Fibroblast of pulmonary artery (primary cell): ENCODE measurements at regions not wholly inside any gene's neighbourhood (a gene's known extent, or its start where the extent isn't known, plus 50 kb on each side); places are given as distances from the start of the nearest gene placed in this dataset.

Experiments used
- DNase-seq: peaks from one replicate; pipeline ENCODE4 v3.0.0-alpha.2; 2010; ENCODE audit warnings: low read depth
- H3K4me3 ChIP-seq: replicated peaks from 2 replicates; pipeline ENCODE4 v1.5.1; 2011; ENCODE audit warnings: low read depth, mild to moderate bottlenecking, control low read depth, low read length, moderate library complexity
- TF ChIP-seq, protein P1 (sequence below): IDR thresholded peaks from 2 replicates; pipeline ENCODE4 v1.5.1; 2011; ENCODE audit warnings: mild to moderate bottlenecking, control low read depth, low read length, inconsistent platforms; ENCODE audit errors: missing control alignments

GRCh38 chr5:167052791-167053190 is 1238.7 kb upstream of the WWC1 start:
- TF ChIP-seq, protein P1, sequence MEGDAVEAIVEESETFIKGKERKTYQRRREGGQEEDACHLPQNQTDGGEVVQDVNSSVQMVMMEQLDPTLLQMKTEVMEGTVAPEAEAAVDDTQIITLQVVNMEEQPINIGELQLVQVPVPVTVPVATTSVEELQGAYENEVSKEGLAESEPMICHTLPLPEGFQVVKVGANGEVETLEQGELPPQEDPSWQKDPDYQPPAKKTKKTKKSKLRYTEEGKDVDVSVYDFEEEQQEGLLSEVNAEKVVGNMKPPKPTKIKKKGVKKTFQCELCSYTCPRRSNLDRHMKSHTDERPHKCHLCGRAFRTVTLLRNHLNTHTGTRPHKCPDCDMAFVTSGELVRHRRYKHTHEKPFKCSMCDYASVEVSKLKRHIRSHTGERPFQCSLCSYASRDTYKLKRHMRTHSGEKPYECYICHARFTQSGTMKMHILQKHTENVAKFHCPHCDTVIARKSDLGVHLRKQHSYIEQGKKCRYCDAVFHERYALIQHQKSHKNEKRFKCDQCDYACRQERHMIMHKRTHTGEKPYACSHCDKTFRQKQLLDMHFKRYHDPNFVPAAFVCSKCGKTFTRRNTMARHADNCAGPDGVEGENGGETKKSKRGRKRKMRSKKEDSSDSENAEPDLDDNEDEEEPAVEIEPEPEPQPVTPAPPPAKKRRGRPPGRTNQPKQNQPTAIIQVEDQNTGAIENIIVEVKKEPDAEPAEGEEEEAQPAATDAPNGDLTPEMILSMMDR, result no peak
- H3K4me3 ChIP-seq, result no peak overlapping the region
- no peak for DNase-seq

- no peak overlapping the region for H3K4me3 ChIP-seq
- DNase-seq, result peak; percentile 25
- TF ChIP-seq, protein P1, result no peak
These were observed 1233.8 kb upstream of the WWC1 start for GRCh38 chr5:167057665-167058064.

GRCh38 chr5:167061695-167062094 is 1229.8 kb upstream of the WWC1 start:
- TF ChIP-seq, protein P1, result no peak

DNA sequence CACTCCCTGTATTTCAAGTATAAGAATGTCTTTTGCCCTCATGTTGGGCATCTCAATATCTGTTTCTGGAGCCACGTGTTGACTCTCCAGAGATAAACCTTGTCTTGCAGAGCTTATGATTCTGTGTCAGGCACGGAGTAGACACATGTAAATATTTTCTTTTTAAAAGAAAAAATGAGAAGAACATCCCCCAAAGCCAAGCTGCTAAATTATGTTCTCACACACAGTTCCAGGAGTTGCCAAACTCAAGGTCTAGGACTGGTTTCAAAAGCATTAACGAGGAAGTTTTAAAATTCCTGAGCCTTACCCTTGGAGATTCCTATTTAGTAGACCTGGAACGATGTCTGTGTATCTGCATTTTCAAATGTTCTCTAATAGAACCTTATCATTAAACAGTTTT is 1228.3 kb upstream of the WWC1 start:
- no peak for DNase-seq
- no peak overlapping the region for H3K4me3 ChIP-seq
- TF ChIP-seq, protein P1, result no peak

More at GRCh38 chr5:167061695-167062094, 1229.8 kb upstream of the WWC1 start:
- no peak overlapping the region for H3K4me3 ChIP-seq
- no peak for DNase-seq

DNA sequence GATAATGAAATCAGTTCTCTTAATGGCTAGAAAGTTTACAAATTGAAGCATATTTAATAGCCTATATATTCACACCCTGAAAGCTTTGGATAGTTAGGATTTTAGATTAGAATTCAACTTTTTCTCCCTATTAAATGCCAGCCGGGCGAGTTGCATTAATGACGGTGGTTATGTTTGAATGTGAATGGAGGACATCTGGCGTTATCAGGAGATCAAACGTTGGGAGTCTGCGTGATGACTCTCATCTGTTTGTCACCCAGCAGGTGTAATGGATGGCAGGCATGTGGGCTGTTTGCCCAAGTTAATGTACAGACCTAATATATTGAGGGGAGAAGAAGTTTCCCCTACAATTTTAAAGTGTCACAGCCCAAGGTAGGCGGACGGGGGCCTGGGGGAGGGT is 1227.7 kb upstream of the WWC1 start:
- no peak for DNase-seq
- no peak overlapping the region for H3K4me3 ChIP-seq
- TF ChIP-seq, protein P1, result no peak

DNA sequence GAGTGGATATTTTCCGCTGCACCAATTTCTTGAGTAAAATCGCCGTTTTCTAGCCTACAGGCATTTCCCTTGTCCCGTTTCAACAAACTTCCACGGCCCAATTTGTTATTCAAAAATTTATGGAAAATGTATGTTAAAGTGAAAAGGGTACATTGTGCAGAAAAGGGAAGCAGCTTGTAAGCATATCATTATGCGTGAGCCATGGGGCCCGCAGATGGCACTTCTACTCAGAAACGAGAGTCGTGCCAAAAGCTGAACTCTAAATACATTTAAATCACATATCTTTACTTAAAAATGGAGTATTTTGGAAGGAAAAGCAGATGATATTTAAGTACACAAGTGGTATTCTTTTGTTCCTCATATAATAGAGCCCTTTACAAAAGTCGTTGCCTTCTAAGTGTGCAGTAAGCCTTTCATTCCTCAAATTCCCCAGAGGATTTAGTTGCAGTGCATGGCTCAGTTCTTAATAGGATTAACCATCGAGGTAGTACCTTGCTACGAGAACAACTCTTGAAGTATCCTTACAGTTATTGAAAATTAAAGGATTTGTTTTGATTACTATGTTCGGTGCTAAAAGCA is 1227.2 kb upstream of the WWC1 start:
- no peak for DNase-seq
- H3K4me3 ChIP-seq, result no peak overlapping the region
- TF ChIP-seq, protein P1, result no peak

DNA sequence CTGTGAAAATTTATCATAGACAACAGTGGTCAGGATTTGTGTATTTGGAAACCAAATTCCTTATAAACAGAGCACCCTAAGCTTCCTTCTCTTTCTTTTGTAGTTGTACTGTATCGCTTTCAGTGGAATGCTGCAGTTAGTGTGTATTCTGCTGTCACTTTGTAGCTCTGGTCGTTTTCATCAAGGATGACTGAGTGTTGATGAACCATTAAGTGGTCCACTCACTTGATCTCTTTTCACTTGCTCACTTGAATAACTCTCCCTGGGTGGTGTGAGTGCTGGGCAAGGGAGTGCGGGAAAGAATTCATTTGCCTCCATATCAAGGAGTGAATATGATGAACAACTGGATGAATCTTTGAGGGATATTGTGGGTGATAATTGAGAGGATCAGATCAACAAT is 1225.7 kb upstream of the WWC1 start:
- DNase-seq, result no peak
- no peak overlapping the region for H3K4me3 ChIP-seq
- TF ChIP-seq, protein P1, result no peak
